Sigmoid colon (tissue), 6 donors: ENCODE measurements at regions not wholly inside any gene's neighbourhood (a gene's known extent, or its start where the extent isn't known, plus 50 kb on each side); places are given as distances from the start of the nearest gene placed in this dataset.

Experiments used
- DNase-seq: peaks from one replicate; pipeline ENCODE4 v3.0.0-alpha.2; 2019
- H3K27ac ChIP-seq, 4 donors: fragments of 200-600 bp; sonication (generic); one replicate each; pipeline ENCODE4 v1.5.1; 2016 to 2019; ENCODE audit warnings: mild to moderate bottlenecking in 1 of 4
- H3K27me3 ChIP-seq, 3 donors: fragments of 200-600 bp; sonication (generic); one replicate each; pipeline ENCODE4 v1.5.1; 2019; ENCODE audit warnings: mild to moderate bottlenecking in 1 of 3
- H3K36me3 ChIP-seq, 4 donors: fragments of 200-600 bp; sonication (generic); one replicate each; pipeline ENCODE4 v1.5.1; 2016 to 2019
- H3K4me1 ChIP-seq, 4 donors: fragments of 200-600 bp; sonication (generic); one replicate each; pipeline ENCODE4 v1.5.1; 2017 to 2019
- H3K4me3 ChIP-seq, 4 donors: fragments of 200-600 bp; sonication (generic); one replicate each; pipeline ENCODE4 v1.5.1; 2017 to 2019; ENCODE audit warnings: mild to moderate bottlenecking in 2 of 4, moderate library complexity in 1 of 4
- H3K9me3 ChIP-seq, 4 donors: fragments of 200-600 bp in 3 of 4; sonication (generic) in 3 of 4; one replicate each; pipeline versions ENCODE4 v1.5.1 to v1.6.1; 2013 to 2019
- CTCF ChIP-seq, 4 experiments: fragments of 450-650 bp in 3 of 4; fragments of 200-600 bp in 1 of 4; IDR thresholded peaks; one replicate each; pipeline ENCODE4 v1.5.1; 2016 to 2019; ENCODE audit warnings: antibody characterized with exemption in 4 of 4, mild to moderate bottlenecking in 3 of 4, moderate library complexity in 2 of 4
- EP300 ChIP-seq, 4 donors: sonication (generic); formaldehyde crosslinking; IDR thresholded peaks; one replicate each; pipeline ENCODE4 v1.6.1; 2017; ENCODE audit warnings: antibody characterized with exemption in 4 of 4
- POLR2A ChIP-seq, 2 donors: fragments of 450-650 bp; IDR thresholded peaks; one replicate each; pipeline ENCODE4 v1.6.1; 2016; ENCODE audit warnings: antibody characterized with exemption in 2 of 2, mild to moderate bottlenecking in 2 of 2, moderate library complexity in 2 of 2
- POLR2AphosphoS5 ChIP-seq, 4 donors: sonication (generic); formaldehyde crosslinking; IDR thresholded peaks; one replicate each; pipeline ENCODE4 v1.6.1; 2017; ENCODE audit warnings: antibody characterized with exemption in 4 of 4
- WGBS, 2 donors: extraction: QIAGEN DNeasy Blood & Tissue Kit; methylation state at CpG; one replicate each; pipeline ENCODE4 v1.1.7; 2013; 5-methylcytosine and 5-hydroxymethylcytosine counted together
- intact Hi-C: fragments of 100-400 bp; cut with DNase I; formaldehyde crosslinking; loops from one replicate; pipeline ENCODE4 v1.15.1; 2023
- donor health status: healthy with polysubstance abuse.
- donor health status: healthy.

- H3K27ac ChIP-seq = no peak overlapping the region
- no peaks in the 10 kb centered on the region for H3K27me3 ChIP-seq
- TF ChIP-seq EP300 (IDR thresholded peaks at IDR 0.05) (no peak), POLR2A (IDR thresholded peaks at IDR 0.05) (no peak), CTCF (IDR thresholded peaks at IDR 0.05) (no peak), POLR2AphosphoS5 (IDR thresholded peaks at IDR 0.05) (no peak)
- no peaks in the 10 kb centered on the region for H3K36me3 ChIP-seq
- no peaks in the 10 kb centered on the region for H3K9me3 ChIP-seq
- no peak for DNase-seq
- intact Hi-C loops = no loop called here
- no peak overlapping the region for H3K4me3 ChIP-seq
- peaks cover 0 to 4% (median 0%) of the 10 kb centered on the region in 4 donors for H3K4me1 ChIP-seq
Observed at GRCh38 chr12:58225203-58225877, 284.0 kb downstream of the ATP23 start.

- 16 to 71% methylated on average over 2 of the region's 2 CpGs for WGBS, 2 donors
- no peak for DNase-seq
- TF ChIP-seq POLR2A (IDR thresholded peaks at IDR 0.05) = no peak
- TF ChIP-seq EP300 (IDR thresholded peaks at IDR 0.05) = no peak
- TF ChIP-seq CTCF (IDR thresholded peaks at IDR 0.05) = no peak
Observed at GRCh38 chr12:58233886-58234285, 292.5 kb downstream of the ATP23 start.

GRCh38 chr12:58238411-58238810 is 297.0 kb downstream of the ATP23 start:
- no peak for DNase-seq
- no peaks in the 10 kb centered on the region for H3K36me3 ChIP-seq
- WGBS, 2 donors = 80 to 82% methylated on average over 3 of the region's 3 CpGs

More at GRCh38 chr12:58233886-58234285, 292.5 kb downstream of the ATP23 start:
- H3K27ac ChIP-seq = no peak overlapping the region
- H3K36me3 ChIP-seq = no peaks in the 10 kb centered on the region
- no peaks in the 10 kb centered on the region for H3K27me3 ChIP-seq
- intact Hi-C loops = no loop called here
- H3K9me3 ChIP-seq = no peaks in the 10 kb centered on the region
- H3K4me1 ChIP-seq = no peaks in the 10 kb centered on the region
- H3K4me3 ChIP-seq = no peak overlapping the region

GRCh38 chr12:58241099-58241498 is 299.7 kb downstream of the ATP23 start:
- intact Hi-C loops = no loop called here
- no peaks in the 10 kb centered on the region for H3K4me1 ChIP-seq
- 89 to 90% methylated on average over 5 of the region's 5 CpGs for WGBS, 2 donors
- no peaks in the 10 kb centered on the region for H3K27me3 ChIP-seq
- no peaks in the 10 kb centered on the region for H3K9me3 ChIP-seq
- TF ChIP-seq POLR2AphosphoS5 (IDR thresholded peaks at IDR 0.05) (no peak), EP300 (IDR thresholded peaks at IDR 0.05) (no peak), CTCF (IDR thresholded peaks at IDR 0.05) (no peak), POLR2A (IDR thresholded peaks at IDR 0.05) (no peak)
- DNase-seq = no peak
- H3K27ac ChIP-seq = no peak overlapping the region
- H3K4me3 ChIP-seq = no peak overlapping the region
- H3K36me3 ChIP-seq = no peaks in the 10 kb centered on the region

More at GRCh38 chr12:58238411-58238810, 297.0 kb downstream of the ATP23 start:
- TF ChIP-seq POLR2A (IDR thresholded peaks at IDR 0.05) = no peak
- TF ChIP-seq EP300 (IDR thresholded peaks at IDR 0.05) = no peak
- no peak for TF ChIP-seq POLR2AphosphoS5 (IDR thresholded peaks at IDR 0.05)
- no peak for TF ChIP-seq CTCF (IDR thresholded peaks at IDR 0.05)
- H3K27me3 ChIP-seq = no peaks in the 10 kb centered on the region
- H3K27ac ChIP-seq = no peak overlapping the region
- H3K4me3 ChIP-seq = no peak overlapping the region
- intact Hi-C loops = no loop called here
- H3K9me3 ChIP-seq = no peaks in the 10 kb centered on the region
- H3K4me1 ChIP-seq = no peaks in the 10 kb centered on the region
